Heart right ventricle (tissue), 16 donors: ENCODE measurements at regions not wholly inside any gene's neighbourhood (a gene's known extent, or its start where the extent isn't known, plus 50 kb on each side); places are given as distances from the start of the nearest gene placed in this dataset.
"Not testable (repeated sequence)": the region's sequence is repeated elsewhere in the genome, so short reads cannot be mapped to it uniquely, and the experiment has no call there.

ENCODE experiments used
- ATAC-seq, 8 donors: fragments of 200-7000 bp; cut with Tn5 transposase; one replicate each; pipeline ENCODE4 v1.9.1; 2020; ENCODE audit warnings: mild to moderate bottlenecking in 8 of 8, moderate library complexity in 8 of 8, moderate number of reproducible peaks in 1 of 8
- DNase-seq, 2 donors: peaks; one replicate each; pipeline ENCODE4 v3.0.0-alpha.2; 2020
- H3K27ac ChIP-seq, 10 donors: fragments of 200-600 bp; sonication (generic) in 2 of 10; one replicate each; pipeline versions ENCODE4 v1.5.0 to v1.8.0; 2020 to 2022; ENCODE audit warnings: mild to moderate bottlenecking in 3 of 10
- H3K27me3 ChIP-seq, 7 donors: fragments of 200-600 bp; one replicate each; pipeline ENCODE4 v1.8.0; 2021 to 2022; ENCODE audit warnings: mild to moderate bottlenecking in 2 of 7
- H3K36me3 ChIP-seq, 9 donors: fragments of 200-600 bp; sonication (generic) in 1 of 9; one replicate each; pipeline versions ENCODE4 v1.5.0 to v1.8.0; 2020 to 2022; ENCODE audit warnings: mild to moderate bottlenecking in 2 of 9
- H3K4me1 ChIP-seq, 9 donors: fragments of 200-600 bp; sonication (generic) in 1 of 9; one replicate each; pipeline versions ENCODE4 v1.5.0 to v1.8.0; 2020 to 2022; ENCODE audit warnings: mild to moderate bottlenecking in 4 of 9
- H3K4me3 ChIP-seq, 10 donors: fragments of 200-600 bp; sonication (generic) in 2 of 10; one replicate each; pipeline versions ENCODE4 v1.5.0 to v1.8.0; 2020 to 2022; ENCODE audit warnings: mild to moderate bottlenecking in 7 of 10, moderate library complexity in 2 of 10
- H3K9me3 ChIP-seq, 11 donors: fragments of 200-600 bp in 10 of 11; sonication (generic) in 2 of 11; one replicate each; pipeline versions ENCODE4 v1.5.0 to v1.8.0; 2013 to 2022; ENCODE audit warnings: mild to moderate bottlenecking in 2 of 11, control low read depth in 1 of 11, moderate library complexity in 1 of 11
- CTCF ChIP-seq, 9 donors: fragments of 200-600 bp; sonication (generic) in 2 of 9; IDR thresholded peaks; one replicate each; pipeline versions ENCODE4 v1.5.0 to v1.8.0; 2021 to 2022; ENCODE audit warnings: antibody characterized with exemption in 9 of 9, mild to moderate bottlenecking in 5 of 9, moderate library complexity in 1 of 9
- WGBS, 2 donors: extraction: QIAGEN DNeasy Blood & Tissue Kit; methylation state at CpG; one replicate each; pipeline ENCODE4 v1.1.7; 2013; ENCODE audit warnings: inconsistent platforms in 1 of 2; 5-methylcytosine and 5-hydroxymethylcytosine counted together
- intact Hi-C, 10 donors: fragments of 100-400 bp; cut with DNase I; formaldehyde crosslinking; loops; one replicate each; pipeline versions ENCODE4 v1.11.1 to v1.14.2; 2022
- donor health status: Arrhythmogenic right ventricular cardiomyopathy.
- donor health status: ischemic (EF 13 %, LVEDD 7.1; RV severe dilation, severe dysfunction).
- donor health status: healthy with polysubstance abuse.
- donor health status: DM: no; HTN: yes; CAD: no.
- donor health status: DM: no; HTN: no; CAD: no.
- donor health status: ischemic (EF 25% LVEDD 6.9; RV normal size, moderate dysfunction).
- donor health status: ischemic (EF 25% LVEDD 5.7; RV mildly dilated, moderate dysfunction).
- donor health status: healthy.
- donor health status: DM: yes; HTN: yes; CAD: no.
- donor health status: Ischemic cardiomyopathy.
- donor health status: ischemic (EF 35%, LVEDD 5.7; RV mildly dilated, moderate dysfunction).
- donor health status: nonischemic (EF 11% LVEDD 7.7; RV severe dilation, severe dysfunction).
- donor health status: DM: yes; HTN: yes; CAD: no.
- donor health status: PGD.
- donor health status: ischemic (EF 29% LVEDD 5.4; RV normal size, mild dysfunction).
- donor health status: nonischemic (EF 23%, LVEDD 6.1; RV moderate dilation, normal function).

GRCh38 chr5:40134883-40135520, 544.7 kb upstream of the PTGER4 start:
- H3K4me3 ChIP-seq = no peak overlapping the region
- TF ChIP-seq CTCF (IDR thresholded peaks at IDR 0.05) = no peak
- DNase-seq = no peak
- peaks cover 0 to 4% (median 0%) of the 10 kb centered on the region in 11 donors for H3K9me3 ChIP-seq
- no peaks in the 10 kb centered on the region for H3K27me3 ChIP-seq
- WGBS, 2 donors = 67 to 73% methylated on average over 3 of the region's 3 CpGs
- H3K27ac ChIP-seq = no peak overlapping the region
- no peaks in the 10 kb centered on the region for H3K36me3 ChIP-seq
- intact Hi-C loops = no loop called here
- no peaks in the 10 kb centered on the region for H3K4me1 ChIP-seq
- ATAC-seq = no peak

- ATAC-seq = no peak
- WGBS, 2 donors = 59 to 64% methylated on average over 2 of the region's 2 CpGs
- Histone ChIP-seq H3K36me3 (no peaks in the 10 kb centered on the region), H3K9me3 (peaks cover 0 to 78% (median 18%) of the 10 kb centered on the region in 11 donors), H3K4me1 (no peaks in the 10 kb centered on the region), H3K4me3 (no peak overlapping the region), H3K27ac (no peak overlapping the region), H3K27me3 (no peaks in the 10 kb centered on the region)
- DNase-seq = no peak
- intact Hi-C loops = no loop called here
- TF ChIP-seq CTCF (IDR thresholded peaks at IDR 0.05) = no peak
Measured at GRCh38 chr5:40124367-40124766, 555.3 kb upstream of the PTGER4 start.

GRCh38 chr5:40121236-40121635, 558.5 kb upstream of the PTGER4 start:
- TF ChIP-seq CTCF (IDR thresholded peaks at IDR 0.05) = no peak
- intact Hi-C loops = no loop called here
- ATAC-seq (no peak), DNase-seq (no peak)
- Histone ChIP-seq H3K4me1 (no peaks in the 10 kb centered on the region), H3K27me3 (no peaks in the 10 kb centered on the region), H3K27ac (no peak overlapping the region), H3K36me3 (no peaks in the 10 kb centered on the region), H3K4me3 (no peak overlapping the region), H3K9me3 (peaks cover 0 to 55% (median 14%) of the 10 kb centered on the region in 11 donors)
- WGBS, 2 donors = 97 to 100% methylated on average over 1 of the region's 1 CpG

GRCh38 chr5:40112875-40113274, 566.8 kb upstream of the PTGER4 start:
- ATAC-seq = peak in 1 of 8 donors; percentile 42
- Histone ChIP-seq H3K27me3 (no peaks in the 10 kb centered on the region), H3K4me1 (peaks cover 0 to 19% (median 0%) of the 10 kb centered on the region in 9 donors), H3K4me3 (no peak overlapping the region), H3K27ac (no peak overlapping the region), H3K9me3 (no peaks in the 10 kb centered on the region), H3K36me3 (no peaks in the 10 kb centered on the region)
- TF ChIP-seq CTCF (IDR thresholded peaks at IDR 0.05) = no peak
- DNase-seq = no peak
- intact Hi-C loops = no loop called here

GRCh38 chr5:40111036-40111435, 568.7 kb upstream of the PTGER4 start:
- peaks cover 0 to 19% (median 0%) of the 10 kb centered on the region in 9 donors for H3K4me1 ChIP-seq
- intact Hi-C loops, H3K4me3 ChIP-seq, H3K9me3 ChIP-seq, ATAC-seq, H3K27ac ChIP-seq, H3K36me3 ChIP-seq, DNase-seq, H3K27me3 ChIP-seq: not testable (repeated sequence)
- WGBS, 2 donors = 92 to 97% methylated on average over 4 of the region's 4 CpGs

GRCh38 chr5:40108764-40109390, 570.8 kb upstream of the PTGER4 start:
- not testable (repeated sequence) for ATAC-seq, H3K9me3 ChIP-seq, H3K4me3 ChIP-seq, H3K27me3 ChIP-seq, DNase-seq, H3K36me3 ChIP-seq, H3K27ac ChIP-seq
- H3K4me1 ChIP-seq = peaks cover 0 to 19% (median 0%) of the 10 kb centered on the region in 9 donors
- intact Hi-C loops = loop anchor here in 1 of 10 donors (5.0 kb wide), 1 partner anchor 152 kb away; no protein-coding TSS in a partner anchor
- 44 to 53% methylated on average over 3 of the region's 3 CpGs for WGBS, 2 donors

- intact Hi-C loops = loop anchor here in 1 of 10 donors (5.0 kb wide), 1 partner anchor 150 kb away; no protein-coding TSS in a partner anchor
- DNase-seq, H3K27me3 ChIP-seq, H3K4me3 ChIP-seq, ATAC-seq, H3K27ac ChIP-seq, H3K36me3 ChIP-seq: not testable (repeated sequence)
- 52 to 53% methylated on average over 4 of the region's 4 CpGs for WGBS, 2 donors
- H3K4me1 ChIP-seq = peaks cover 0 to 19% (median 0%) of the 10 kb centered on the region in 9 donors
- H3K9me3 ChIP-seq = peaks cover 0 to 13% (median 0%) of the 10 kb centered on the region in 11 donors
Measured at GRCh38 chr5:40107786-40108185, 571.9 kb upstream of the PTGER4 start.
